ENCODE measurements at regions not wholly inside any gene's neighbourhood (a gene's known extent, or its start where the extent isn't known, plus 50 kb on each side); places are given as distances from the start of the nearest gene placed in this dataset.

DNA sequence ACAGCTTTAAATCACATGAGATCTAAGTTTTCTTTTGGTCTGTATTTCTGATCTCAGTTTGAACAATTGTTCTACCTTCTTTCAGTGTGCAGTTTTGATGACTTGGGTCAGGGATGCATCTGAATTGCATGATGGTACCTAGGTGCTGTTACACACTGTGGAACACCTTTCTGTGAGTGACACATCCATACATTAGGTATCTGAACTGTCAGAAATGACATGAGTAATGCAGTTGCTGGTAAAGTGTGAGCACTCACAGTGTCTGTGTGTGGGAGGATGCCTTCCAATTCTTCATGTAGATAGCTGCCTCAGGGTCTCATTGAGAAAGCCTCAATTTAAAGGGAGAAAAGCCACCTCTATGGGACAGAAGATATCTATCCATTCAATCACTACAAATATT is 411.9 kb downstream of the PPARGC1A start:
- no peaks in the 10 kb centered on the region for H4K20me1 ChIP-seq (ENCODE audit: insufficient read depth, low read length)
- BruUV-seq (replicated peaks) = no TSS peak
- ChIA-PET POLR2A (no interaction called here), CTCF (ENCODE audit: low intra/inter-chr PET ratio, low total read pairs) (no interaction called here)
- H2AFZ ChIP-seq (ENCODE audit: low read length) = no peak overlapping the region
- in situ Hi-C loops (cut with HindIII; ENCODE audit: extremely low pct_ligation_motif_present, low pct_unique_long_range_greater_than_20kb) (no loop called here), intact Hi-C loops (cut with micrococcal nuclease; ENCODE audit: unreplicated experiment) (no loop called here)
- no peaks in the 10 kb centered on the region for H3K27me3 ChIP-seq (ENCODE audit: control insufficient read depth in 1 of 2, insufficient read depth in 2 of 2, low read length in 2 of 2)
- ATAC-seq = no peak
- no peaks in the 10 kb centered on the region for H3K79me2 ChIP-seq (ENCODE audit: insufficient read depth, low read length)
- FAIRE-seq = no peak
- no peak overlapping the region for H3K4me3 ChIP-seq (replicated peaks in 1 of 3; ENCODE audit: insufficient read depth in 1 of 3, low read depth in 2 of 3, low read length in 3 of 3)
- no peak overlapping the region for H3K9ac ChIP-seq (ENCODE audit: insufficient read depth, low read depth, low read length)
- no peaks in the 10 kb centered on the region; the same call in 1 of the 2 replicates for H3K9me3 ChIP-seq (ENCODE audit: low read length)
- H3K4me1 ChIP-seq (ENCODE audit: insufficient read depth, low read length) = no peaks in the 10 kb centered on the region
- H3K36me3 ChIP-seq (replicated peaks in 1 of 2; ENCODE audit: control insufficient read depth in 1 of 2, insufficient read depth in 2 of 2, low read length in 2 of 2) = no peaks in the 10 kb centered on the region
- H3K27ac ChIP-seq (ENCODE audit: extremely low read length, insufficient read depth, low read length) = no peak overlapping the region
- H3K4me2 ChIP-seq (ENCODE audit: low read depth, low read length) = no peak overlapping the region
- TF ChIP-seq ESRRA (CRISPR knock-in tag; IDR thresholded peaks at IDR 0.05; ENCODE audit: low read depth) (no peak), ZNF263 (CRISPR knock-in tag; IDR thresholded peaks at IDR 0.05) (no peak), ZSCAN20 (CRISPR knock-in tag; IDR thresholded peaks at IDR 0.05; ENCODE audit: borderline replicate concordance) (no peak), NR2C2 (CRISPR knock-in tag; IDR thresholded peaks at IDR 0.05; ENCODE audit: borderline replicate concordance) (no peak), JUNB (CRISPR knock-in tag; IDR thresholded peaks at IDR 0.05; ENCODE audit: borderline replicate concordance) (no peak), CREB1 (IDR thresholded peaks at IDR 0.05) (no peak), CREB1 (CRISPR knock-in tag; IDR thresholded peaks at IDR 0.05) (no peak), NFAT5 (CRISPR knock-in tag; IDR thresholded peaks at IDR 0.05) (no peak), TP53 (CRISPR knock-in tag; conservative IDR thresholded peaks at IDR 0.05) (no peak), ZNF331 (CRISPR knock-in tag; IDR thresholded peaks at IDR 0.05) (no peak), ZNF143 (CRISPR knock-in tag; IDR thresholded peaks at IDR 0.05) (no peak), ZKSCAN5 (CRISPR knock-in tag; IDR thresholded peaks at IDR 0.05) (no peak), FOXP1 (IDR thresholded peaks at IDR 0.05) (no peak), FOXP1 (CRISPR knock-in tag; IDR thresholded peaks at IDR 0.05) (no peak), ATF1 (CRISPR knock-in tag; IDR thresholded peaks at IDR 0.05) (no peak), FOXM1 (CRISPR knock-in tag; IDR thresholded peaks at IDR 0.05) (no peak), REPIN1 (CRISPR knock-in tag; IDR thresholded peaks at IDR 0.05; ENCODE audit: borderline replicate concordance, low read depth) (no peak)
- TF ChIP-seq, protein P1, sequence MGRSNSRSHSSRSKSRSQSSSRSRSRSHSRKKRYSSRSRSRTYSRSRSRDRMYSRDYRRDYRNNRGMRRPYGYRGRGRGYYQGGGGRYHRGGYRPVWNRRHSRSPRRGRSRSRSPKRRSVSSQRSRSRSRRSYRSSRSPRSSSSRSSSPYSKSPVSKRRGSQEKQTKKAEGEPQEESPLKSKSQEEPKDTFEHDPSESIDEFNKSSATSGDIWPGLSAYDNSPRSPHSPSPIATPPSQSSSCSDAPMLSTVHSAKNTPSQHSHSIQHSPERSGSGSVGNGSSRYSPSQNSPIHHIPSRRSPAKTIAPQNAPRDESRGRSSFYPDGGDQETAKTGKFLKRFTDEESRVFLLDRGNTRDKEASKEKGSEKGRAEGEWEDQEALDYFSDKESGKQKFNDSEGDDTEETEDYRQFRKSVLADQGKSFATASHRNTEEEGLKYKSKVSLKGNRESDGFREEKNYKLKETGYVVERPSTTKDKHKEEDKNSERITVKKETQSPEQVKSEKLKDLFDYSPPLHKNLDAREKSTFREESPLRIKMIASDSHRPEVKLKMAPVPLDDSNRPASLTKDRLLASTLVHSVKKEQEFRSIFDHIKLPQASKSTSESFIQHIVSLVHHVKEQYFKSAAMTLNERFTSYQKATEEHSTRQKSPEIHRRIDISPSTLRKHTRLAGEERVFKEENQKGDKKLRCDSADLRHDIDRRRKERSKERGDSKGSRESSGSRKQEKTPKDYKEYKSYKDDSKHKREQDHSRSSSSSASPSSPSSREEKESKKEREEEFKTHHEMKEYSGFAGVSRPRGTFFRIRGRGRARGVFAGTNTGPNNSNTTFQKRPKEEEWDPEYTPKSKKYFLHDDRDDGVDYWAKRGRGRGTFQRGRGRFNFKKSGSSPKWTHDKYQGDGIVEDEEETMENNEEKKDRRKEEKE (IDR thresholded peaks at IDR 0.05) = no peak
- no peak for DNase-seq (ENCODE audit: low spot score)

Measured in HepG2 (cell line).